ENCODE measurements at regions not wholly inside any gene's neighbourhood (a gene's known extent, or its start where the extent isn't known, plus 50 kb on each side); places are given as distances from the start of the nearest gene placed in this dataset.

GRCh38 chr11:122341477-122341876 lies 225.5 kb upstream of the BLID start:
- TF ChIP-seq EP300 (IDR thresholded peaks at IDR 0.05; ENCODE audit: borderline replicate concordance) (no peak), YY1 (IDR thresholded peaks at IDR 0.05; ENCODE audit: low read depth) (no peak), RAD21 (IDR thresholded peaks at IDR 0.05; ENCODE audit: low read depth) (no peak)
- TF ChIP-seq, protein P1, sequence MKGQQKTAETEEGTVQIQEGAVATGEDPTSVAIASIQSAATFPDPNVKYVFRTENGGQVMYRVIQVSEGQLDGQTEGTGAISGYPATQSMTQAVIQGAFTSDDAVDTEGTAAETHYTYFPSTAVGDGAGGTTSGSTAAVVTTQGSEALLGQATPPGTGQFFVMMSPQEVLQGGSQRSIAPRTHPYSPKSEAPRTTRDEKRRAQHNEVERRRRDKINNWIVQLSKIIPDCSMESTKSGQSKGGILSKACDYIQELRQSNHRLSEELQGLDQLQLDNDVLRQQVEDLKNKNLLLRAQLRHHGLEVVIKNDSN (IDR thresholded peaks at IDR 0.05), result no peak
